Suppressor macrophage treated with lipopolysaccharide for 4 hours (primary cell): ENCODE measurements at regions not wholly inside any gene's neighbourhood (a gene's known extent, or its start where the extent isn't known, plus 50 kb on each side); places are given as distances from the start of the nearest gene placed in this dataset.
"Not testable (repeated sequence)": the region's sequence is repeated elsewhere in the genome, so short reads cannot be mapped to it uniquely, and the experiment has no call there.

Experiments used
- DNase-seq: peaks from one replicate; pipeline ENCODE4 v3.0.0-alpha.2; 2020

DNA sequence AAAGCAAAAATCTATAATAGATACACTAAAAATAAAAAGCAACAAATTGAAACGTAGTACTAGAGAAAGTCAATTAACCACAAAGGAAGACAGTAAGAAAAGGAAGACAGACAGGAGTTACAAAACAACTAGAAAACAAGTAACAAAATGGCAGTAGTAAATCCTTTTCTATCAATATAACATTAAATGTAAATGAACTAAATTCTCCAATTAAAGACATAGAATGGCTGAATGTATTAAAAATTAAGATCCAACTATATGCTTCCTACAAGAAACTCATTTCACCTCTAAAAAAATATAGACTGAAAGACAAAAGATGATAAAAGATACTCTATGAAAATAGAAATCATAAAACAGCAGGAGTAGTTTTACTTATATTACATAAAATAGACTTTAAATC lies 79.1 kb downstream of the CTH start:
- no peak for DNase-seq

- DNase-seq, result no peak
Observed at GRCh38 chr1:70495370-70495769, 84.3 kb downstream of the CTH start.

GRCh38 chr1:70496181-70496580 lies 85.1 kb downstream of the CTH start:
- no peak for DNase-seq

DNA sequence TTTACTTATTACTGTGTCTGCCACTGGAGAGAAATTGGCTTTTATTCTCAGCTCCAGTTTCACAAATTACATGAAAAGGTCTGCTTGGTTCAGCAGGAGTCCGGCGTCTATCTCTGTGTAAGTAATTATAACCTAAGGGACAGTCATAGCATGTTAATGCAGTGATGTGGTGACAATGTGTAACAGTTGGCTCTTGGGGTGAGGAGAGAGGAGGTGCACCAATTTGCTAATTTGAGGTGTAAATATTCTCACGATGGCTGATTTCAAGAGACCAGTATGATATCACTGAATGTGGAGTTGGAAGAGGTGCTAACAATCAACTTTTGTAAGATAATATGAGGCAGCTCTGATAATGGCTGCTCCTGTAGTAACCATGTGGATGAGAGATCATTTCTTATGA lies 86.1 kb downstream of the CTH start:
- DNase-seq, result no peak

GRCh38 chr1:70498666-70499065 lies 87.6 kb downstream of the CTH start:
- peak; percentile 5 for DNase-seq

DNA sequence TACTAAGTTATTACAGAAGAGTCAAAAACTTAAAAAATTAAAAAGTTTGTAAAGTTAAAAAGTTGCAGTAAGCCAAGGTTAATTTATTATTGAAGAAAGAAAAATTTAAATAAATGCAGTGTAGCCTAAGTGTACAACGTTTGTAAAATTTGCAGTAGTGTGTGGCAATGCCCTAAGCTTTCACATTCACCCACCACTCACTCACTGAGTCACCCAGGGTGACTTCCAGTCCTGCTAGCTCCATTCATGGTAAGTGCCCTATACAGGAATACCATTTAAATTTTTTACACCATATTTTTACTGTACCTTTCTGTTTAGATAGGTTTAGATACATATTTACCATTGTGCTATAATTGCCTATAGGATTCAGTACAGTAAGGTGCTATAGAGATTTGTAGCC lies 88.6 kb downstream of the CTH start:
- DNase-seq, result peak; percentile 73

DNA sequence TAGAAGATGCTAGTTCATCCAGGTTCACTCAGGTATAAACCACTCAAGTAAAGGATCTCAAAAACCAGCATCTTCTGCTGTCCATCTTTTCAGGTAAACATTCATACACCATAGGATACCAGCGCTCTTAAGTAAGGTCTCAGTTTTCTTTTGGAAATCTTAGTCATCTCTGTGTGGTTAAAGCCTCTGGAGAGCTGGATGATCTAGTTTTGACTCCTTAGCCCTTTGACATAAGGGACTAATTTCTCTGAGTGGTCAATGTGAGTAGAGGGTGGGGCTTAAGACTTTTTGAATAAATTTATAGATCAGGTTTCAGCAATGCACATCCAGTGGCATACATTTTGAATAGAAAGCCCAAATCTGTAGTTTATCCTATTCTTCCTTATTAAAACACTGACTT lies 92.3 kb downstream of the CTH start:
- peak; percentile 13 for DNase-seq

DNA sequence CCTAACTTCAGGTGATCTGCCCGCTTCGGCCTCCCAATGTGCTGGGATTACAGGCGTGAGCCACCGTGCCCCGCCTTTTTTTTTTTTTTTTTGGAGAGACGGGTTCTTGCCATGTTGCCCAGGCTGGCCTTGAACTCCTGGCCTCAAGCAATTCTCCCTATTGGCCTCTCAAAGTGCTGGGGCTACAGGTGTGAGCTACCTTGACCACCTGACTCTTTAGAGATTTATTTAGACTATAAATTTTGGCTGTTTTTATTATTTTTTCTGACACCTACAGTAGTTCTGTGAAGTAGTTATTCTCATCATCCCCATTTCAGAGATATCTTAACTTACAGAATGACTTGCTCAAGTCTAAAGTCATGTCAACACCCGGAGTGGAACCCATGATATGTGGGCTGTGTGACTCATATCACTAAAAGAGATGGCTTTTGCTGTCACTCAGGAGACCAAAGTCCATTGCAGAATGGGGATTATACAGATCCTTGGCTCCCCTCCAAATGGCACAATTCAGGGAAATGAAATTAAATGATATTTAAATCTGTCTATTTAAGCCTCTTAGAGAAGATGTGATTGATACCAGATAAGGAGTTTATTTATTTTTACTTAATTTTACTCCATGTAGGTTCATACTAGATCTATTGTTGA lies 93.2 kb downstream of the CTH start:
- DNase-seq, result peak; percentile 85

DNA sequence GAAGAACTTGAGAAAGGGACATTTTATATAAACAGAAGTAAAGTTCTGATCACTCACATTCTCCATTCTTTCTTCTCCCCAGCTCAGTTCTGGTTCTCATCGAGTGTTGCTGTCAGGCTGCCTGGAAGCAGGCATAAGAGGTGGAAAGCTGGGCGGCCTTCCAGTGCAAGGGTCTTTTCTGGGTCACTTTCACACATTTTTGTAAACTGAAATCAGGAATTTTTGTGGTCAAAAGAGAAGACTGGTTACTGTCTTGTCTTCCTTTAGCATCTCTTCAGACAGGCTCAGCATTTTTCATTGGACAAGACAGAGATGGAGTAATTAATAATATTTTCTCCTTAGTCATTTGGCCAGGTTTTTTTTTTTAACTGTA lies 93.7 kb downstream of the CTH start:
- DNase-seq, result no peak

- not testable (repeated sequence) for DNase-seq
Observed at GRCh38 chr1:70507991-70508390, 96.9 kb downstream of the CTH start.

DNA sequence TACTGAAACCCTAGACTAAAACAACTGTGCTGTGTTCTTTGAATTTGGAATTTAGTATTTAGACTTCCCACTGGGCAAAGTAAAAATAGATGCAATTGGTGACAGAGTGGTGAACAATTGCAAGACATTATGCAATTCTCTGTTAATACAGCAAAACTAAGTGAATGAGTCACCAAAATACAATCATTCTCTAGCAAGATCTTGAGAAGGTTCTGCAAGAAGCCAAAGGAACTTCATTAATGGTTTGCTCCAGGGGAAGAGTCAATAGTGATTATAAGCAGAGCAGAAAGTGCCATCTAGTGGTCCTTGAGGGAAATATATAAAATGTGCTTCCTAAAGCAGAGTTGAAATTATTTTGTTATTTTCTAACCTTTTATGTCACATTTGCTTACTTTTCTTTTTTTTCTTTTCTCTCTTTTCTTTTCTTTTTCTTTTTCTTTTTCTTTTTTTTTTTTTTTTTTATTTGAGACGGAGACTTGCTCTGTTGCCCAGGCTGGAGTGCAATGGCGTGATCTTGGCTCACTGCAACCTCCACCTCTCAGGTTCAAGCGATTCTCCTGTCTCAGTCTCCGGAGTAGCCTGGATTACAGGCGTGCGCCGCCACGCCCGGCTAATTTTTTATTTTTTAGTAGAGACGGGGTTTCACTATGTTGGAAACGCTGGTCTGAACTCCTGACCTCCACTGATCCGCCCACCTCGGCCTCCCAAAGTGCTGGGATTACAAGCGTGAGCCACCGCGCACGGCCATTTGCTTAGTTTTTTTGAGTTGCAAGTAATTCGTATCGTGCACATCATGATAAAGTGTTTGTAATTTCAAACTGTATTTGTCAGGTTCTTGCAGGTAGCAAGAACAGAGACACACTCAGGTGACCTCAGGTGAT lies 99.2 kb downstream of the CTH start:
- DNase-seq, result peak; percentile 91

DNA sequence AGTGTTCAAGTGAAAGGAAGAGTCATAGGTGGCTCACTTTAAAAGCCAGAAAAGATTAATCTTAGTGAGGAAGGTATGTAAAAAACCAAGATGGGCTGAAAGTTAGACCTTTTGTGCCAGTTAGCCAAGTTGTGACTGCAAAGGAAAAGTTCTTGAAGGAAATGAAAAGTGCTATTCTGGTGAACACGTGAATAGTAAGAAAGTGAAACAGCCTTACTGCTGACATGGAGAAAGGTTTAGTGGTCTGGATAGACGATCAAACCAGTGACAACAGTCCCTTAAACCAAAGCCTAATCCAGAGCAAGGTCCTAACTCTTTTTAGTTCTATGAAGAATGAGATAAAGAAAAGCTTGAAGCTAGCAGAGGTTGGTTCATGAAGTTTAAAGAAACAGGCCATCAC lies 106.4 kb downstream of the CTH start:
- no peak for DNase-seq

DNA sequence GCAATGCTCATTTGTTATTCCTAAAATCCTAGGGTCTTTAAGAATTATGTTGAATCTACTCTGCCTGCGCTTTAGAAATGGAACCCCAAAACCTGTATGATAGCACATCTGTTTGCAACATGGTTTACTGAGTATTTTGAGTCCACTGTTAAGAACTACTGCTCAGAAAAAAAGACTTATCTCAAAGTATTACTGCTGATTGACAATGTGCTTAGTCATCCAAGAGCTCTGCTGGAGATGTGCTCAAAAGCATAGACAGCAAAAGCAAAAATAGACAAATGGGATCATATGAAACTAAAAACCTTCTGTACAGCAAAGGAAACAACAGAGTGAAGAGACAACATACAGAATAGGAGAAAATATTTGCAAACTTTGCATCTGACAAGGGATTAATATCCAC lies 107.0 kb downstream of the CTH start:
- no peak for DNase-seq

DNA sequence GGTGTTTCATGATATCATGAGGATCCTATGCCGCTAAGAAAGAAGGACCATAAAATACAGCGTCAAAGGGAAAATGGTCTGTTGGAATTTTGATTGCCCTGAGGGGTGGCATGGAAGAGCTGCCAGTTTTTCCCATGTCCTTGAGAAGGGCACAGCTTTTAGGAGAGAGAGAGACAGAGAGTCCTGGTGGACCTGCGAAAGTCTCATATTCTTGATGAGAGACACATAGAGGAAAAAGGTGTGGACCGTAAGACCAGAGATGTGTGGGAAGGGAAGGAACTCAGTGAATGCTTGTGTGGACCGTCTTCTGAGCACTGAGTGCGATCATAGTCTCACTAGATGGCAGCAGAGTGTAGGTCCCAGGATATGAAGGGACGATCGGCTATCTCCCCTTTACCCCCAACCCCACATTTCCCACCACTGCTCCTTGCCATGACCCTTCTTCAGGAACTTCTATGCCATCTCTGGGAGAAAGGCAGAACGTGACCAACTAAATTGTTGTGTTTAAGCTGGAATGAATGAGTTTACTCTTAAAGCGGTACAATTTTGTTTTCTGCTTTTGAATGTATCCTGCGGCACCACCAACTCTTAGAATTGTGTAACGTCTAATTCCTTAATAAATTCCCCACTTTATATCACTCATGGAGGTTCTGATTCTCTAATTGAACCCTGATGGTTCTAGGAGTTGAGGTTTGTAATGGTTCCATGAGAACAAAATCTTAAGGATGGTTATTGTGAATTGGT lies 117.7 kb downstream of the CTH start:
- peak; percentile 14 for DNase-seq

- no peak for DNase-seq
Observed at GRCh38 chr1:70536708-70537366, 125.8 kb downstream of the CTH start.

- DNase-seq, result no peak
Observed at GRCh38 chr1:70537788-70538187, 126.7 kb downstream of the CTH start.

DNA sequence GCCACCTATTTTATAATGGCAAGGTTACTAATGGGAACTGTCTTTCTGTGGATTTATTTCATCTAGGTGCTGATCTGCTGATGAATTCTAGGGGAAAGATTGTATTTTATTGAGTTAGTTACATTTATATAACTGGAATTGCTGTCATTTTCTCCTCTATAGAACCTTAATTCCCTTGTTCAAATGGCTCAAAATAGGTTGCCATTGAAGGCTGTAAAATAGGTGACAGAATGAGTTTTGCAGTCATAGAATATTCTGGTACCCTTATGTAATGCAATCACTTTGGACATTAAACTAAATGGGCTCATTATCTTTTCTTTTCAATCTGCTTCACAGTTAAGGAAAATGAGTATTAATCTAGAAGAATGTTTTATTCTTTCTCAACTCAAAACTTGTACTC lies 131.0 kb downstream of the CTH start:
- no peak for DNase-seq

GRCh38 chr1:70542856-70543255 lies 131.8 kb downstream of the CTH start:
- no peak for DNase-seq

- DNase-seq, result no peak
Observed at GRCh38 chr1:70546726-70547125, 135.7 kb downstream of the CTH start.

DNA sequence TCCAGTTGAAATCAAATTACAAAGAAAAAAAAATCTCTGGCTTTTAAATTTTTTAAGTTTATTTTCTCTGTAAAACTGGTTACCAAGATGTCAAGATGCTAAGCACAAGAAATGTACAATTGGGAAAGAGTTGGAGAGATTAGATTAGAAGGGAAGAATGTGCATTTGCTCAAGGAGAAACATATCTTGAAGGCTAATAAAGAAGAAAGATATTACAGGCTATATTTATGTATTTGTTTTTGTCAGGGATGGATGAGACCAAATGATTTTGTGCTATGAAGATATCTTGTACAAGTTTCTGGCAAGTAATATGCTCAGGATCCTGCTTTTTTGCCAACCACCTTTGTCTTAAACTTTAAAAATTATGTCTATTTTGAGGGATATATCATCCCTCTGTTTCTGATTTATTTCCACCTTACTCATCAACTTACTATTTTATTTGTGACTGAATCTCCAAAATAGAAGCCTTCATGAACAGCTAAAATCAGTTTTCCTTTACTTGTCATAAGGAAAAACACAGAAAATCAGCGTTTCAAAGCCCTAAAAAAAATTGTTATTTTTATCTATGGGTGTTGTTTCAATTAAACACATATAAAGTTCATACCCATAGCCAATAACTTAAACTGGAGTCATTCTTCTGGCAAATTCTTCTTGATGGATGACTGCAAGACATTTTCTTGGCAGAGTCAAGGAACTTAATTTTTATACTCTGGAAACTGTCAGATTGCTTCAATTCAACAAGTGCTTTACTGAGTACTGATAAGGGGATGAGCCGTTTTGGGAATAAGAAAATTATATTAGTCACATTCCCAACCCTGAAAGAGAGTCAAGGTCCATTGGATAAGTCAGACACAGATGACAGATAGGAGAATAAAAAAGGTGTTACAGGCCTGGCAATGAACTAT lies 141.8 kb downstream of the CTH start:
- DNase-seq, result no peak

GRCh38 chr1:70553567-70553956 lies 142.5 kb downstream of the CTH start:
- DNase-seq, result no peak

GRCh38 chr1:70554341-70554740 lies 143.3 kb downstream of the CTH start:
- no peak for DNase-seq
